ENCODE measurements at regions not wholly inside any gene's neighbourhood (a gene's known extent, or its start where the extent isn't known, plus 50 kb on each side); places are given as distances from the start of the nearest gene placed in this dataset.

- TF ChIP-seq POLR2AphosphoS5 (IDR thresholded peaks at IDR 0.05), result no peak
- TF ChIP-seq CTCF (IDR thresholded peaks at IDR 0.05), result no peak
Measured at GRCh38 chr9:99457981-99458380, 235.9 kb downstream of the SEC61B start.

All from upper lobe of left lung (tissue), 4 donors.